SKM-1 treated with dmso at 0.1 percent for 144 hours (cell line): ENCODE measurements at regions not wholly inside any gene's neighbourhood (a gene's known extent, or its start where the extent isn't known, plus 50 kb on each side); places are given as distances from the start of the nearest gene placed in this dataset.
"Not testable (repeated sequence)": the region's sequence is repeated elsewhere in the genome, so short reads cannot be mapped to it uniquely, and the experiment has no call there.

Source experiments
- DNase-seq: peaks from one replicate; lab custom pipeline; 2025; ENCODE audit not compliant: unreplicated experiment; lab: John Stamatoyannopoulos, UW

GRCh38 chr11:35046681-35047080, 92.3 kb upstream of the CD44 start:
- DNase-seq: no peak

- DNase-seq: peak; percentile 80
Measured at GRCh38 chr11:35047179-35047578, 91.8 kb upstream of the CD44 start.

- DNase-seq: no peak
Measured at GRCh38 chr11:35047769-35048168, 91.2 kb upstream of the CD44 start.

- not testable (repeated sequence) for DNase-seq
Measured at GRCh38 chr11:35048346-35048745, 90.6 kb upstream of the CD44 start.

- DNase-seq: no peak
Measured at GRCh38 chr11:35049859-35050531, 89.0 kb upstream of the CD44 start.

GRCh38 chr11:35050541-35050995, 88.4 kb upstream of the CD44 start:
- peak; percentile 91 for DNase-seq

GRCh38 chr11:35056391-35057093, 82.4 kb upstream of the CD44 start:
- no peak for DNase-seq

- peak; percentile 68 for DNase-seq
Measured at GRCh38 chr11:35057926-35058668, 80.9 kb upstream of the CD44 start.

GRCh38 chr11:35058669-35059434, 80.1 kb upstream of the CD44 start:
- DNase-seq: peak; percentile 97

- DNase-seq: no peak
Measured at GRCh38 chr11:35061516-35062440, 77.2 kb upstream of the CD44 start.

GRCh38 chr11:35063488-35063931, 75.5 kb upstream of the CD44 start:
- peak; percentile 26 for DNase-seq

- DNase-seq: no peak
Measured at GRCh38 chr11:35064114-35064800, 74.7 kb upstream of the CD44 start.

GRCh38 chr11:35065566-35065965, 73.4 kb upstream of the CD44 start:
- no peak for DNase-seq

GRCh38 chr11:35066030-35066429, 72.9 kb upstream of the CD44 start:
- DNase-seq: peak; percentile 55

- no peak for DNase-seq
Measured at GRCh38 chr11:35066783-35067423, 72.1 kb upstream of the CD44 start.

GRCh38 chr11:35071722-35072121, 67.2 kb upstream of the CD44 start:
- no peak for DNase-seq

- DNase-seq: no peak
Measured at GRCh38 chr11:35073691-35074419, 65.1 kb upstream of the CD44 start.
